ENCODE measurements at regions not wholly inside any gene's neighbourhood (a gene's known extent, or its start where the extent isn't known, plus 50 kb on each side); places are given as distances from the start of the nearest gene placed in this dataset.

GRCh38 chr2:78870343-78870967 is 155.0 kb upstream of the REG3G start:
- H3K27ac Mint-ChIP-seq (ENCODE audit: unreplicated experiment) = no peak overlapping the region
- no peaks in the 10 kb centered on the region for H3K36me3 Mint-ChIP-seq (ENCODE audit: unreplicated experiment)
- H3K4me3 Mint-ChIP-seq (ENCODE audit: unreplicated experiment) = no peak overlapping the region
- no peak for DNase-seq
- H3K4me1 Mint-ChIP-seq (ENCODE audit: low read depth, unreplicated experiment) = no peaks in the 10 kb centered on the region
- no peak for TF ChIP-seq CTCF (IDR thresholded peaks at IDR 0.05; ENCODE audit: partially characterized antibody, unreplicated experiment)
- no peaks in the 10 kb centered on the region for H3K27me3 Mint-ChIP-seq (ENCODE audit: unreplicated experiment)
- no peaks in the 10 kb centered on the region for H3K9me3 Mint-ChIP-seq (ENCODE audit: unreplicated experiment)

- H3K4me3 Mint-ChIP-seq (ENCODE audit: unreplicated experiment) = no peak overlapping the region
- H3K27ac Mint-ChIP-seq (ENCODE audit: unreplicated experiment) = no peak overlapping the region
These were observed 152.0 kb upstream of the REG3G start for GRCh38 chr2:78873526-78873925.

GRCh38 chr2:78876316-78876688 is 149.2 kb upstream of the REG3G start:
- H3K9me3 Mint-ChIP-seq (ENCODE audit: unreplicated experiment) = no peaks in the 10 kb centered on the region
- no peak for DNase-seq
- no peak overlapping the region for H3K4me3 Mint-ChIP-seq (ENCODE audit: unreplicated experiment)
- H3K4me1 Mint-ChIP-seq (ENCODE audit: low read depth, unreplicated experiment) = no peaks in the 10 kb centered on the region
- H3K27ac Mint-ChIP-seq (ENCODE audit: unreplicated experiment) = no peak overlapping the region
- no peaks in the 10 kb centered on the region for H3K27me3 Mint-ChIP-seq (ENCODE audit: unreplicated experiment)
- TF ChIP-seq CTCF (IDR thresholded peaks at IDR 0.05; ENCODE audit: partially characterized antibody, unreplicated experiment) = no peak
- no peaks in the 10 kb centered on the region for H3K36me3 Mint-ChIP-seq (ENCODE audit: unreplicated experiment)

More at GRCh38 chr2:78873526-78873925, 152.0 kb upstream of the REG3G start:
- no peak for TF ChIP-seq CTCF (IDR thresholded peaks at IDR 0.05; ENCODE audit: partially characterized antibody, unreplicated experiment)
- Mint-ChIP-seq H3K27me3 (ENCODE audit: unreplicated experiment) (no peaks in the 10 kb centered on the region), H3K4me1 (ENCODE audit: low read depth, unreplicated experiment) (no peaks in the 10 kb centered on the region), H3K36me3 (ENCODE audit: unreplicated experiment) (no peaks in the 10 kb centered on the region), H3K9me3 (ENCODE audit: unreplicated experiment) (no peaks in the 10 kb centered on the region)
- DNase-seq = no peak

- no peak for TF ChIP-seq CTCF (IDR thresholded peaks at IDR 0.05; ENCODE audit: partially characterized antibody, unreplicated experiment)
- Mint-ChIP-seq H3K4me3 (ENCODE audit: unreplicated experiment) (no peak overlapping the region), H3K4me1 (ENCODE audit: low read depth, unreplicated experiment) (no peaks in the 10 kb centered on the region), H3K9me3 (ENCODE audit: unreplicated experiment) (no peaks in the 10 kb centered on the region), H3K27ac (ENCODE audit: unreplicated experiment) (no peak overlapping the region), H3K36me3 (ENCODE audit: unreplicated experiment) (no peaks in the 10 kb centered on the region), H3K27me3 (ENCODE audit: unreplicated experiment) (no peaks in the 10 kb centered on the region)
- DNase-seq = no peak
These were observed 138.1 kb upstream of the REG3G start for GRCh38 chr2:78887446-78887845.

GRCh38 chr2:78890935-78891334 is 134.6 kb upstream of the REG3G start:
- Mint-ChIP-seq H3K27ac (ENCODE audit: unreplicated experiment) (no peak overlapping the region), H3K27me3 (ENCODE audit: unreplicated experiment) (no peaks in the 10 kb centered on the region), H3K36me3 (ENCODE audit: unreplicated experiment) (no peaks in the 10 kb centered on the region), H3K9me3 (ENCODE audit: unreplicated experiment) (no peaks in the 10 kb centered on the region), H3K4me1 (ENCODE audit: low read depth, unreplicated experiment) (no peaks in the 10 kb centered on the region), H3K4me3 (ENCODE audit: unreplicated experiment) (no peak overlapping the region)
- no peak for TF ChIP-seq CTCF (IDR thresholded peaks at IDR 0.05; ENCODE audit: partially characterized antibody, unreplicated experiment)
- no peak for DNase-seq
